ENCODE measurements at regions not wholly inside any gene's neighbourhood (a gene's known extent, or its start where the extent isn't known, plus 50 kb on each side); places are given as distances from the start of the nearest gene placed in this dataset.

DNA sequence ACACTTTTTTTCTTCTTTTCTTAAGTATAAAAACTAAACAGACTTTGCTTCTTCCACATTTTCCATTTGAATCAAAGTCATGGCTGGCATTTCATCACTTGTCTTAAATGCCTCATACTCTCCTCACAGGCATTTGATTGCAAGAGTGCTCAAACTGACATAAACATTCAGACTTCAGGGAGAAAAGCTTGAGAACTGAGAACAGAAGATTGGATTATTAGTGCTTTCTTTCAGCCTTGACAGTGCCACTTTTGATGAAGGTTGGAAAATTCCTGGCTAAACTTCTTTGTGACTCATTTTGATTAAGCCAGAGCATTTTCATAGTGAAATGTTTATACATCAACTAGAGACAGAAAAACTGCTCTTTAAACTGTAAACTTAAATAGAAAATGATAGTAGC, 544.4 kb downstream of the DIPK2A start:
- Histone ChIP-seq H3K4me3 (ENCODE audit: low read depth in 1 of 3, low read length in 3 of 3) (no peak overlapping the region), H3K27me3 (ENCODE audit: control insufficient read depth in 4 of 4, insufficient read depth in 4 of 4, low read length in 3 of 4) (no peaks in the 10 kb centered on the region), H3K4me1 (ENCODE audit: control insufficient read depth in 4 of 4, insufficient read depth in 4 of 4, low read length in 3 of 4) (no peaks in the 10 kb centered on the region), H3K36me3 (ENCODE audit: control insufficient read depth in 4 of 4, insufficient read depth in 3 of 4, low read depth in 1 of 4, low read length in 3 of 4) (no peaks in the 10 kb centered on the region), H3K9me3 (ENCODE audit: control insufficient read depth in 4 of 4, low read length in 3 of 4) (no peaks in the 10 kb centered on the region), H3K27ac (ENCODE audit: low read depth in 1 of 2, low read length in 2 of 2) (no peak overlapping the region), H3K9ac (ENCODE audit: low read depth in 1 of 2, low read length in 2 of 2) (no peak overlapping the region)
- DNase-seq (ENCODE audit: low spot score) = no peak
- TF ChIP-seq TAF1 (conservative IDR thresholded peaks at IDR 0.05) = no peak
- no peak for TF ChIP-seq NR2F2 (IDR thresholded peaks at IDR 0.05)
- TF ChIP-seq JUND (IDR thresholded peaks at IDR 0.05) = no peak
- TF ChIP-seq RAD21 (IDR thresholded peaks at IDR 0.05) = no peak

DNA sequence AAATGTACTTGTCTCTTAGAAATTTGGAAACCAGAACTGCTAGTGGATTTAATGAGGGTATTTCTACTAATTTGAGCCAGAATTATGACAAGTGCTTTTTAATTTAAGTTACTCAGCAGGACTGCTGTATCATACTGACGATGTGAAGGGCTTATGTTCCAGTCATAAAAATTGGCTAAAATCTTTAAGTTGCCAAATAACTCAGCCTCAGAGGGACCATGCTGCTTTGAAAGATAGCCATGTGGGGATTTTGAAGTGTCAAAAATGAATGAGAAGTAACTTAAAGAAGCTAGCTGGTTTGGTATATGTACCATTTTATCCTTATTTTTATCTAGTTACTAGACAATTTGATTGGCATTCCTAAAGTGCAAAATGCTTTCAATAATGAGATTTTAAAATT, 545.0 kb downstream of the DIPK2A start:
- Histone ChIP-seq H3K27ac (ENCODE audit: low read depth in 1 of 2, low read length in 2 of 2) (no peak overlapping the region), H3K4me3 (ENCODE audit: low read depth in 1 of 3, low read length in 3 of 3) (no peak overlapping the region), H3K36me3 (ENCODE audit: control insufficient read depth in 4 of 4, insufficient read depth in 3 of 4, low read depth in 1 of 4, low read length in 3 of 4) (no peaks in the 10 kb centered on the region), H3K4me1 (ENCODE audit: control insufficient read depth in 4 of 4, insufficient read depth in 4 of 4, low read length in 3 of 4) (no peaks in the 10 kb centered on the region), H3K9ac (ENCODE audit: low read depth in 1 of 2, low read length in 2 of 2) (no peak overlapping the region), H3K27me3 (ENCODE audit: control insufficient read depth in 4 of 4, insufficient read depth in 4 of 4, low read length in 3 of 4) (no peaks in the 10 kb centered on the region), H3K9me3 (ENCODE audit: control insufficient read depth in 4 of 4, low read length in 3 of 4) (no peaks in the 10 kb centered on the region)
- TF ChIP-seq, protein P1, sequence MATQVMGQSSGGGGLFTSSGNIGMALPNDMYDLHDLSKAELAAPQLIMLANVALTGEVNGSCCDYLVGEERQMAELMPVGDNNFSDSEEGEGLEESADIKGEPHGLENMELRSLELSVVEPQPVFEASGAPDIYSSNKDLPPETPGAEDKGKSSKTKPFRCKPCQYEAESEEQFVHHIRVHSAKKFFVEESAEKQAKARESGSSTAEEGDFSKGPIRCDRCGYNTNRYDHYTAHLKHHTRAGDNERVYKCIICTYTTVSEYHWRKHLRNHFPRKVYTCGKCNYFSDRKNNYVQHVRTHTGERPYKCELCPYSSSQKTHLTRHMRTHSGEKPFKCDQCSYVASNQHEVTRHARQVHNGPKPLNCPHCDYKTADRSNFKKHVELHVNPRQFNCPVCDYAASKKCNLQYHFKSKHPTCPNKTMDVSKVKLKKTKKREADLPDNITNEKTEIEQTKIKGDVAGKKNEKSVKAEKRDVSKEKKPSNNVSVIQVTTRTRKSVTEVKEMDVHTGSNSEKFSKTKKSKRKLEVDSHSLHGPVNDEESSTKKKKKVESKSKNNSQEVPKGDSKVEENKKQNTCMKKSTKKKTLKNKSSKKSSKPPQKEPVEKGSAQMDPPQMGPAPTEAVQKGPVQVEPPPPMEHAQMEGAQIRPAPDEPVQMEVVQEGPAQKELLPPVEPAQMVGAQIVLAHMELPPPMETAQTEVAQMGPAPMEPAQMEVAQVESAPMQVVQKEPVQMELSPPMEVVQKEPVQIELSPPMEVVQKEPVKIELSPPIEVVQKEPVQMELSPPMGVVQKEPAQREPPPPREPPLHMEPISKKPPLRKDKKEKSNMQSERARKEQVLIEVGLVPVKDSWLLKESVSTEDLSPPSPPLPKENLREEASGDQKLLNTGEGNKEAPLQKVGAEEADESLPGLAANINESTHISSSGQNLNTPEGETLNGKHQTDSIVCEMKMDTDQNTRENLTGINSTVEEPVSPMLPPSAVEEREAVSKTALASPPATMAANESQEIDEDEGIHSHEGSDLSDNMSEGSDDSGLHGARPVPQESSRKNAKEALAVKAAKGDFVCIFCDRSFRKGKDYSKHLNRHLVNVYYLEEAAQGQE (IDR thresholded peaks at IDR 0.05) = no peak
- no peak for TF ChIP-seq FOXA1 (IDR thresholded peaks at IDR 0.05)
- TF ChIP-seq ZBTB33 (IDR thresholded peaks at IDR 0.05) = no peak
- DNase-seq (ENCODE audit: low spot score) = no peak
- WGBS = 84% methylated on average over 1 of the region's 1 CpG

GRCh38 chr3:144521131-144521530, 549.5 kb downstream of the DIPK2A start:
- DNase-seq (ENCODE audit: low spot score) = no peak
- Histone ChIP-seq H3K27me3 (ENCODE audit: control insufficient read depth in 4 of 4, insufficient read depth in 4 of 4, low read length in 3 of 4) (no peaks in the 10 kb centered on the region), H3K9me3 (ENCODE audit: control insufficient read depth in 4 of 4, low read length in 3 of 4) (no peaks in the 10 kb centered on the region), H3K36me3 (ENCODE audit: control insufficient read depth in 4 of 4, insufficient read depth in 3 of 4, low read depth in 1 of 4, low read length in 3 of 4) (no peaks in the 10 kb centered on the region), H3K9ac (ENCODE audit: low read depth in 1 of 2, low read length in 2 of 2) (no peak overlapping the region), H3K4me3 (ENCODE audit: low read depth in 1 of 3, low read length in 3 of 3) (no peak overlapping the region), H3K4me1 (ENCODE audit: control insufficient read depth in 4 of 4, insufficient read depth in 4 of 4, low read length in 3 of 4) (no peaks in the 10 kb centered on the region), H3K27ac (ENCODE audit: low read depth in 1 of 2, low read length in 2 of 2) (no peak overlapping the region)
- 72% methylated on average over 1 of the region's 1 CpG for WGBS
- TF ChIP-seq SP1 (IDR thresholded peaks at IDR 0.05) (no peak), FOXA1 (IDR thresholded peaks at IDR 0.05) (no peak), GABPA (IDR thresholded peaks at IDR 0.05 in 1 of 2, conservative IDR thresholded peaks at IDR 0.05 in 1 of 2) (no peak), HNF4G (IDR thresholded peaks at IDR 0.05) (no peak), HNF4A (conservative IDR thresholded peaks at IDR 0.05) (no peak), TAF1 (conservative IDR thresholded peaks at IDR 0.05) (no peak)
- TF ChIP-seq, protein P2, sequence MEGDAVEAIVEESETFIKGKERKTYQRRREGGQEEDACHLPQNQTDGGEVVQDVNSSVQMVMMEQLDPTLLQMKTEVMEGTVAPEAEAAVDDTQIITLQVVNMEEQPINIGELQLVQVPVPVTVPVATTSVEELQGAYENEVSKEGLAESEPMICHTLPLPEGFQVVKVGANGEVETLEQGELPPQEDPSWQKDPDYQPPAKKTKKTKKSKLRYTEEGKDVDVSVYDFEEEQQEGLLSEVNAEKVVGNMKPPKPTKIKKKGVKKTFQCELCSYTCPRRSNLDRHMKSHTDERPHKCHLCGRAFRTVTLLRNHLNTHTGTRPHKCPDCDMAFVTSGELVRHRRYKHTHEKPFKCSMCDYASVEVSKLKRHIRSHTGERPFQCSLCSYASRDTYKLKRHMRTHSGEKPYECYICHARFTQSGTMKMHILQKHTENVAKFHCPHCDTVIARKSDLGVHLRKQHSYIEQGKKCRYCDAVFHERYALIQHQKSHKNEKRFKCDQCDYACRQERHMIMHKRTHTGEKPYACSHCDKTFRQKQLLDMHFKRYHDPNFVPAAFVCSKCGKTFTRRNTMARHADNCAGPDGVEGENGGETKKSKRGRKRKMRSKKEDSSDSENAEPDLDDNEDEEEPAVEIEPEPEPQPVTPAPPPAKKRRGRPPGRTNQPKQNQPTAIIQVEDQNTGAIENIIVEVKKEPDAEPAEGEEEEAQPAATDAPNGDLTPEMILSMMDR (IDR thresholded peaks at IDR 0.05; ENCODE audit: low read depth, low read length, missing input control) = no peak
- TF ChIP-seq, protein P3, sequence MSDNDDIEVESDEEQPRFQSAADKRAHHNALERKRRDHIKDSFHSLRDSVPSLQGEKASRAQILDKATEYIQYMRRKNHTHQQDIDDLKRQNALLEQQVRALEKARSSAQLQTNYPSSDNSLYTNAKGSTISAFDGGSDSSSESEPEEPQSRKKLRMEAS (IDR thresholded peaks at IDR 0.05) = no peak
